Naive thymus-derived CD4-positive, alpha-beta T cell (primary cell): ENCODE measurements at regions not wholly inside any gene's neighbourhood (a gene's known extent, or its start where the extent isn't known, plus 50 kb on each side); places are given as distances from the start of the nearest gene placed in this dataset.

Source experiments
- ATAC-seq: fragments of 150-1000 bp; cut with Tn5 transposase; 2 replicates; pipeline ENCODE4 v1.10.0; 2021; ENCODE audit warnings: mild to moderate bottlenecking, moderate library complexity
- CTCF ChIA-PET: fragments of 350-600 bp; sonication (Branson Sonifier 250); formaldehyde crosslinking; loops from one replicate; lab custom pipeline; 2021; ENCODE audit warnings: antibody characterized with exemption; lab: Charles Lee
- POLR2A ChIA-PET: fragments of 350-600 bp; sonication (Branson Sonifier 250); formaldehyde crosslinking; loops from one replicate; lab custom pipeline; 2021; ENCODE audit warnings: antibody characterized with exemption, inconsistent platforms; lab: Charles Lee
- DNase-seq, 9 donors: peaks; one replicate each; pipeline versions ENCODE4 v3.0.0 to v3.0.0-alpha.2; 2020 to 2022; ENCODE audit warnings: mixed read lengths in 1 of 9
- H3K27ac ChIP-seq: one replicate; pipeline ENCODE4 v1.7.0; 2013; ENCODE audit warnings: mild to moderate bottlenecking, low read depth, low read length, moderate library complexity
- H3K27me3 ChIP-seq, 2 donors: one replicate each; pipeline ENCODE4 v1.7.0; 2013; ENCODE audit warnings: low read length in 2 of 2, mild to moderate bottlenecking in 2 of 2, moderate library complexity in 2 of 2; ENCODE audit not compliant: control insufficient read depth in 2 of 2, insufficient read depth in 2 of 2
- H3K36me3 ChIP-seq, 3 experiments: 1 replicate in 2 of 3; 2 replicates in 1 of 3; pipeline ENCODE4 v1.7.0; 2013; ENCODE audit warnings: low read length in 3 of 3, mild to moderate bottlenecking in 3 of 3, moderate library complexity in 1 of 3; ENCODE audit not compliant: insufficient read depth in 3 of 3, control insufficient read depth in 2 of 3
- H3K4me1 ChIP-seq, 2 donors: one replicate each; pipeline ENCODE4 v1.7.0; 2013; ENCODE audit warnings: low read length in 2 of 2, mild to moderate bottlenecking in 2 of 2, moderate library complexity in 1 of 2; ENCODE audit not compliant: control insufficient read depth in 2 of 2, insufficient read depth in 2 of 2
- H3K4me3 ChIP-seq: 2 replicates; pipeline ENCODE4 v1.7.0; 2013; ENCODE audit warnings: mild to moderate bottlenecking, low read length
- H3K9me3 ChIP-seq, 3 experiments: 1 replicate in 2 of 3; 2 replicates in 1 of 3; pipeline ENCODE4 v1.7.0; 2013; ENCODE audit warnings: low read length in 3 of 3; ENCODE audit not compliant: control insufficient read depth in 2 of 3
- H3K27ac Mint-ChIP-seq, 9 donors: one replicate each; pipeline ENCODE4 v1.8.0; 2020 to 2022; ENCODE audit warnings: mixed read lengths in 9 of 9, mild to moderate bottlenecking in 8 of 9, moderate library complexity in 5 of 9, inconsistent platforms in 2 of 9
- H3K27me3 Mint-ChIP-seq, 5 donors: one replicate each; pipeline ENCODE4 v1.8.0; 2021 to 2022; ENCODE audit warnings: mixed read lengths in 5 of 5, mild to moderate bottlenecking in 1 of 5
- H3K36me3 Mint-ChIP-seq, 5 donors: one replicate each; pipeline ENCODE4 v1.8.0; 2020 to 2022; ENCODE audit warnings: mixed read lengths in 5 of 5, mild to moderate bottlenecking in 3 of 5, inconsistent platforms in 1 of 5
- H3K4me1 Mint-ChIP-seq, 7 donors: one replicate each; pipeline ENCODE4 v1.8.0; 2020 to 2022; ENCODE audit warnings: mixed read lengths in 7 of 7, mild to moderate bottlenecking in 3 of 7, inconsistent platforms in 1 of 7
- H3K4me3 Mint-ChIP-seq, 10 donors: one replicate each; pipeline ENCODE4 v1.8.0; 2020 to 2022; ENCODE audit warnings: mild to moderate bottlenecking in 10 of 10, mixed read lengths in 10 of 10, moderate library complexity in 6 of 10, inconsistent platforms in 2 of 10
- H3K9me3 Mint-ChIP-seq, 11 donors: one replicate each; pipeline ENCODE4 v1.8.0; 2020 to 2022; ENCODE audit warnings: mixed read lengths in 11 of 11, mild to moderate bottlenecking in 4 of 11, inconsistent platforms in 1 of 11, moderate library complexity in 1 of 11
- intact Hi-C, 2 donors: fragments of 100-400 bp; cut with micrococcal nuclease; formaldehyde crosslinking; loops; one replicate each; pipeline ENCODE4 v1.15.1; 2023

GRCh38 chr4:33062155-33062806 is 2342.1 kb downstream of the PCDH7 start:
- Mint-ChIP-seq H3K9me3 (peaks cover 0 to 15% (median 0%) of the 10 kb centered on the region in 11 donors), H3K4me3 (no peak overlapping the region), H3K27ac (no peak overlapping the region), H3K27me3 (no peaks in the 10 kb centered on the region), H3K36me3 (no peaks in the 10 kb centered on the region), H3K4me1 (no peaks in the 10 kb centered on the region)
- H3K4me3 ChIP-seq, result no peak overlapping the region
- ChIA-PET POLR2A (no interaction called here), CTCF (no interaction called here)
- no peaks in the 10 kb centered on the region for H3K4me1 ChIP-seq
- no peaks in the 10 kb centered on the region for H3K27me3 ChIP-seq
- no peaks in the 10 kb centered on the region for H3K9me3 ChIP-seq
- H3K27ac ChIP-seq, result no peak overlapping the region
- no peaks in the 10 kb centered on the region for H3K36me3 ChIP-seq
- DNase-seq (no peak), ATAC-seq (no peak)
- intact Hi-C loops, result no loop called here

- no peaks in the 10 kb centered on the region for H3K36me3 ChIP-seq
- Mint-ChIP-seq H3K4me3 (no peak overlapping the region), H3K27ac (no peak overlapping the region), H3K27me3 (no peaks in the 10 kb centered on the region), H3K9me3 (peaks cover 0 to 13% (median 0%) of the 10 kb centered on the region in 11 donors), H3K36me3 (no peaks in the 10 kb centered on the region), H3K4me1 (no peaks in the 10 kb centered on the region)
- H3K4me3 ChIP-seq, result no peak overlapping the region
- H3K9me3 ChIP-seq, result no peaks in the 10 kb centered on the region
- ChIA-PET POLR2A (no interaction called here), CTCF (no interaction called here)
- DNase-seq (no peak), ATAC-seq (no peak)
- H3K4me1 ChIP-seq, result no peaks in the 10 kb centered on the region
- no peaks in the 10 kb centered on the region for H3K27me3 ChIP-seq
- no peak overlapping the region for H3K27ac ChIP-seq
- intact Hi-C loops, result no loop called here
These were observed 2343.1 kb downstream of the PCDH7 start for GRCh38 chr4:33063241-33063640.

GRCh38 chr4:33064238-33064637 is 2344.1 kb downstream of the PCDH7 start:
- H3K4me3 Mint-ChIP-seq, result no peak overlapping the region
- ChIA-PET POLR2A (no interaction called here), CTCF (no interaction called here)
- no peak overlapping the region for H3K27ac Mint-ChIP-seq
- no peaks in the 10 kb centered on the region for H3K36me3 ChIP-seq
- no peaks in the 10 kb centered on the region for H3K27me3 ChIP-seq
- H3K4me1 Mint-ChIP-seq, result no peaks in the 10 kb centered on the region
- ATAC-seq (no peak), DNase-seq (no peak)
- H3K4me3 ChIP-seq, result no peak overlapping the region
- intact Hi-C loops, result no loop called here
- H3K9me3 ChIP-seq, result no peaks in the 10 kb centered on the region
- no peaks in the 10 kb centered on the region for H3K4me1 ChIP-seq
- H3K36me3 Mint-ChIP-seq, result no peaks in the 10 kb centered on the region
- H3K27ac ChIP-seq, result no peak overlapping the region
- H3K9me3 Mint-ChIP-seq, result peaks cover 0 to 7% (median 4%) of the 10 kb centered on the region in 11 donors
- no peaks in the 10 kb centered on the region for H3K27me3 Mint-ChIP-seq

GRCh38 chr4:33065749-33066148 is 2345.6 kb downstream of the PCDH7 start:
- Mint-ChIP-seq H3K4me3 (no peak overlapping the region), H3K36me3 (no peaks in the 10 kb centered on the region), H3K9me3 (peaks cover 0 to 12% (median 7%) of the 10 kb centered on the region in 11 donors), H3K4me1 (no peaks in the 10 kb centered on the region), H3K27me3 (no peaks in the 10 kb centered on the region), H3K27ac (no peak overlapping the region)
- no peak overlapping the region for H3K27ac ChIP-seq
- intact Hi-C loops, result no loop called here
- POLR2A ChIA-PET, result no interaction called here
- no peaks in the 10 kb centered on the region for H3K36me3 ChIP-seq
- CTCF ChIA-PET, result no interaction called here
- H3K4me3 ChIP-seq, result no peak overlapping the region
- ATAC-seq, result no peak
- no peaks in the 10 kb centered on the region for H3K9me3 ChIP-seq
- no peaks in the 10 kb centered on the region for H3K27me3 ChIP-seq
- no peaks in the 10 kb centered on the region for H3K4me1 ChIP-seq
- DNase-seq, result no peak

- H3K4me3 Mint-ChIP-seq, result no peak overlapping the region
- Histone ChIP-seq H3K9me3 (no peaks in the 10 kb centered on the region), H3K27me3 (no peaks in the 10 kb centered on the region), H3K4me1 (no peaks in the 10 kb centered on the region), H3K27ac (no peak overlapping the region), H3K4me3 (no peak overlapping the region), H3K36me3 (no peaks in the 10 kb centered on the region)
- H3K4me1 Mint-ChIP-seq, result no peaks in the 10 kb centered on the region
- ATAC-seq (no peak), DNase-seq (no peak)
- intact Hi-C loops, result no loop called here
- no peaks in the 10 kb centered on the region for H3K27me3 Mint-ChIP-seq
- H3K9me3 Mint-ChIP-seq, result peaks cover 2 to 16% (median 8%) of the 10 kb centered on the region in 11 donors
- ChIA-PET POLR2A (no interaction called here), CTCF (no interaction called here)
- H3K27ac Mint-ChIP-seq, result no peak overlapping the region
- H3K36me3 Mint-ChIP-seq, result no peaks in the 10 kb centered on the region
These were observed 2347.1 kb downstream of the PCDH7 start for GRCh38 chr4:33067221-33067620.

GRCh38 chr4:33068539-33068938 is 2348.4 kb downstream of the PCDH7 start:
- H3K27me3 Mint-ChIP-seq, result no peaks in the 10 kb centered on the region
- ChIA-PET POLR2A (no interaction called here), CTCF (no interaction called here)
- Histone ChIP-seq H3K9me3 (no peaks in the 10 kb centered on the region), H3K36me3 (no peaks in the 10 kb centered on the region), H3K4me3 (no peak overlapping the region), H3K27me3 (no peaks in the 10 kb centered on the region), H3K27ac (no peak overlapping the region), H3K4me1 (no peaks in the 10 kb centered on the region)
- DNase-seq (no peak), ATAC-seq (no peak)
- no peak overlapping the region for H3K4me3 Mint-ChIP-seq
- H3K36me3 Mint-ChIP-seq, result no peaks in the 10 kb centered on the region
- H3K27ac Mint-ChIP-seq, result no peak overlapping the region
- intact Hi-C loops, result no loop called here
- peaks cover 2 to 14% (median 9%) of the 10 kb centered on the region in 11 donors for H3K9me3 Mint-ChIP-seq
- no peaks in the 10 kb centered on the region for H3K4me1 Mint-ChIP-seq

- ChIA-PET POLR2A (no interaction called here), CTCF (no interaction called here)
- H3K4me1 Mint-ChIP-seq, result no peaks in the 10 kb centered on the region
These were observed 2351.4 kb downstream of the PCDH7 start for GRCh38 chr4:33071535-33071934.

More at GRCh38 chr4:33071535-33071934, 2351.4 kb downstream of the PCDH7 start:
- H3K9me3 ChIP-seq, result no peaks in the 10 kb centered on the region
- Mint-ChIP-seq H3K27me3 (no peaks in the 10 kb centered on the region), H3K36me3 (no peaks in the 10 kb centered on the region), H3K27ac (no peak overlapping the region), H3K4me3 (no peak overlapping the region), H3K9me3 (peaks cover 2 to 17% (median 10%) of the 10 kb centered on the region in 11 donors)
- H3K4me3 ChIP-seq, result no peak overlapping the region
- ATAC-seq (no peak), DNase-seq (no peak)
- H3K4me1 ChIP-seq, result no peaks in the 10 kb centered on the region
- no peaks in the 10 kb centered on the region for H3K36me3 ChIP-seq
- no peak overlapping the region for H3K27ac ChIP-seq
- intact Hi-C loops, result no loop called here
- no peaks in the 10 kb centered on the region for H3K27me3 ChIP-seq
